ENCODE measurements at regions not wholly inside any gene's neighbourhood (a gene's known extent, or its start where the extent isn't known, plus 50 kb on each side); places are given as distances from the start of the nearest gene placed in this dataset.

GRCh38 chr12:34190054-34190453 is 167.8 kb downstream of the ALG10 start:
- WGBS, 2 donors (ENCODE audit: low coverage in 1 of 2): 20 to 86% methylated on average over 1 of the region's 1 CpG
- no peak for TF ChIP-seq EP300 (IDR thresholded peaks at IDR 0.05; ENCODE audit: low read depth)
- TF ChIP-seq POLR2A (IDR thresholded peaks at IDR 0.05): no peak
- no peak for TF ChIP-seq POLR2AphosphoS5 (IDR thresholded peaks at IDR 0.05)
- TF ChIP-seq, protein P1, sequence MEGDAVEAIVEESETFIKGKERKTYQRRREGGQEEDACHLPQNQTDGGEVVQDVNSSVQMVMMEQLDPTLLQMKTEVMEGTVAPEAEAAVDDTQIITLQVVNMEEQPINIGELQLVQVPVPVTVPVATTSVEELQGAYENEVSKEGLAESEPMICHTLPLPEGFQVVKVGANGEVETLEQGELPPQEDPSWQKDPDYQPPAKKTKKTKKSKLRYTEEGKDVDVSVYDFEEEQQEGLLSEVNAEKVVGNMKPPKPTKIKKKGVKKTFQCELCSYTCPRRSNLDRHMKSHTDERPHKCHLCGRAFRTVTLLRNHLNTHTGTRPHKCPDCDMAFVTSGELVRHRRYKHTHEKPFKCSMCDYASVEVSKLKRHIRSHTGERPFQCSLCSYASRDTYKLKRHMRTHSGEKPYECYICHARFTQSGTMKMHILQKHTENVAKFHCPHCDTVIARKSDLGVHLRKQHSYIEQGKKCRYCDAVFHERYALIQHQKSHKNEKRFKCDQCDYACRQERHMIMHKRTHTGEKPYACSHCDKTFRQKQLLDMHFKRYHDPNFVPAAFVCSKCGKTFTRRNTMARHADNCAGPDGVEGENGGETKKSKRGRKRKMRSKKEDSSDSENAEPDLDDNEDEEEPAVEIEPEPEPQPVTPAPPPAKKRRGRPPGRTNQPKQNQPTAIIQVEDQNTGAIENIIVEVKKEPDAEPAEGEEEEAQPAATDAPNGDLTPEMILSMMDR (IDR thresholded peaks at IDR 0.05): no peak
- intact Hi-C loops (cut with DNase I; ENCODE audit: low total_unique reads): no loop called here
- no peak for DNase-seq
- Histone ChIP-seq H3K36me3 (no peaks in the 10 kb centered on the region), H3K9me3 (no peaks in the 10 kb centered on the region), H3K27me3 (no peaks in the 10 kb centered on the region), H3K4me1 (no peaks in the 10 kb centered on the region), H3K4me3 (no peak overlapping the region), H3K27ac (no peak overlapping the region)
- in situ Hi-C loops (cut with MboI; ENCODE audit: low pct_ligation_motif_present in 1 of 4, low pct_unique_long_range_greater_than_20kb in 1 of 4, low sequenced_read_pairs in 3 of 4): no loop called here

- no peak for DNase-seq
- in situ Hi-C loops (cut with MboI; ENCODE audit: low pct_ligation_motif_present in 1 of 4, low pct_unique_long_range_greater_than_20kb in 1 of 4, low sequenced_read_pairs in 3 of 4): no loop called here
These were observed 176.6 kb downstream of the ALG10 start for GRCh38 chr12:34198924-34199323.

GRCh38 chr12:34203866-34204620 is 181.7 kb downstream of the ALG10 start:
- intact Hi-C loops (cut with DNase I; ENCODE audit: low total_unique reads): no loop called here
- no peaks in the 10 kb centered on the region for H3K9me3 ChIP-seq
- 82 to 96% methylated on average over 7 to 27 of the region's 27 CpGs for WGBS, 2 donors (ENCODE audit: low coverage in 1 of 2)

More at GRCh38 chr12:34198924-34199323, 176.6 kb downstream of the ALG10 start:
- WGBS, 2 donors (ENCODE audit: low coverage in 1 of 2): 64 to 69% methylated on average over 7 of the region's 7 CpGs
- Histone ChIP-seq H3K9me3 (no peaks in the 10 kb centered on the region), H3K4me3 (no peak overlapping the region), H3K36me3 (no peaks in the 10 kb centered on the region), H3K27ac (no peak overlapping the region), H3K4me1 (no peaks in the 10 kb centered on the region), H3K27me3 (no peaks in the 10 kb centered on the region)
- TF ChIP-seq EP300 (IDR thresholded peaks at IDR 0.05; ENCODE audit: low read depth) (no peak), POLR2A (IDR thresholded peaks at IDR 0.05) (no peak), POLR2AphosphoS5 (IDR thresholded peaks at IDR 0.05) (no peak)
- TF ChIP-seq, protein P1 (IDR thresholded peaks at IDR 0.05): no peak
- intact Hi-C loops (cut with DNase I; ENCODE audit: low total_unique reads): no loop called here

GRCh38 chr12:34204830-34205285 is 182.6 kb downstream of the ALG10 start:
- WGBS, 2 donors (ENCODE audit: low coverage in 1 of 2): 79 to 95% methylated on average over 3 to 12 of the region's 12 CpGs
- no peak overlapping the region for H3K4me3 ChIP-seq
- in situ Hi-C loops (cut with MboI; ENCODE audit: low pct_ligation_motif_present in 1 of 4, low pct_unique_long_range_greater_than_20kb in 1 of 4, low sequenced_read_pairs in 3 of 4): loop anchor here in 1 of 4 donors (25.0 kb wide), 1 partner anchor 93 kb away; no protein-coding TSS in a partner anchor
- no peaks in the 10 kb centered on the region for H3K36me3 ChIP-seq
- no peak overlapping the region for H3K27ac ChIP-seq
- no peak for TF ChIP-seq EP300 (IDR thresholded peaks at IDR 0.05; ENCODE audit: low read depth)
- no peak for TF ChIP-seq POLR2A (IDR thresholded peaks at IDR 0.05)
- intact Hi-C loops (cut with DNase I; ENCODE audit: low total_unique reads): no loop called here
- DNase-seq: no peak
- no peaks in the 10 kb centered on the region for H3K4me1 ChIP-seq
- H3K27me3 ChIP-seq: no peaks in the 10 kb centered on the region
- H3K9me3 ChIP-seq: no peaks in the 10 kb centered on the region

More at GRCh38 chr12:34203866-34204620, 181.7 kb downstream of the ALG10 start:
- Histone ChIP-seq H3K27me3 (no peaks in the 10 kb centered on the region), H3K4me1 (no peaks in the 10 kb centered on the region), H3K4me3 (no peak overlapping the region), H3K27ac (no peak overlapping the region), H3K36me3 (no peaks in the 10 kb centered on the region)
- no peak for DNase-seq
- TF ChIP-seq POLR2A (IDR thresholded peaks at IDR 0.05) (no peak), POLR2AphosphoS5 (IDR thresholded peaks at IDR 0.05) (no peak), EP300 (IDR thresholded peaks at IDR 0.05; ENCODE audit: low read depth) (no peak)
- TF ChIP-seq, protein P1 (IDR thresholded peaks at IDR 0.05): no peak
- in situ Hi-C loops (cut with MboI; ENCODE audit: low pct_ligation_motif_present in 1 of 4, low pct_unique_long_range_greater_than_20kb in 1 of 4, low sequenced_read_pairs in 3 of 4): loop anchor here in 1 of 4 donors (25.0 kb wide), 1 partner anchor 92 kb away; no protein-coding TSS in a partner anchor
